ENCODE measurements at regions not wholly inside any gene's neighbourhood (a gene's known extent, or its start where the extent isn't known, plus 50 kb on each side); places are given as distances from the start of the nearest gene placed in this dataset.

GRCh38 chr22:22357024-22357883 is 112.7 kb downstream of the VPREB1 start (continued):
- TF ChIP-seq NR4A1 (CRISPR knock-in tag; IDR thresholded peaks at IDR 0.05), result no peak
- TF ChIP-seq NR4A1 (tag; IDR thresholded peaks at IDR 0.05), result 0 out of 2 replicates have a peak, but pooled peaks have one; percentile 33
- peak; percentile 58; the same call in 1 of the 2 replicates for TF ChIP-seq RFX5 (IDR thresholded peaks at IDR 0.05; ENCODE audit: low read depth, low read length)
- TF ChIP-seq TSHZ1 (CRISPR knock-in tag; IDR thresholded peaks at IDR 0.05), result 0 out of 2 replicates have a peak, but pooled peaks have one; percentile 42
- TF ChIP-seq TAL1 (IDR thresholded peaks at IDR 0.05), result peak; percentile 24; the same call in 1 of the 2 replicates
- no peak for TF ChIP-seq HNRNPUL1 (IDR thresholded peaks at IDR 0.05; ENCODE audit: low read length)
- TF ChIP-seq ZNF143 (CRISPR knock-in tag; IDR thresholded peaks at IDR 0.05), result peak; percentile 56
- TF ChIP-seq TBL1XR1 (IDR thresholded peaks at IDR 0.05; ENCODE audit: low read length in 2 of 2), result peak; percentile 68 to 73; a peak in 2 of 4 replicates
- peak in 1 of 2 experiments; percentile 39; a peak in 1 of 4 replicates for TF ChIP-seq MLX (CRISPR knock-in tag; conservative IDR thresholded peaks at IDR 0.05)
- peak; percentile 91; the same call in 1 of the 2 replicates for TF ChIP-seq MED1 (CRISPR knock-in tag; IDR thresholded peaks at IDR 0.05; ENCODE audit: borderline replicate concordance)
- TF ChIP-seq ETV5 (CRISPR knock-in tag; IDR thresholded peaks at IDR 0.05; ENCODE audit: low read depth), result no peak; the same call in 1 of the 2 replicates
- peak; percentile 20; the same call in 1 of the 2 replicates for TF ChIP-seq MAFF (IDR thresholded peaks at IDR 0.05; ENCODE audit: low read length)
- TF ChIP-seq CREBBP (IDR thresholded peaks at IDR 0.05; ENCODE audit: low read depth, low read length), result no peak
- TF ChIP-seq SRSF3 (IDR thresholded peaks at IDR 0.05; ENCODE audit: insufficient read depth, low read length), result peak; percentile 38; the same call in 1 of the 2 replicates
- TF ChIP-seq, protein P1, sequence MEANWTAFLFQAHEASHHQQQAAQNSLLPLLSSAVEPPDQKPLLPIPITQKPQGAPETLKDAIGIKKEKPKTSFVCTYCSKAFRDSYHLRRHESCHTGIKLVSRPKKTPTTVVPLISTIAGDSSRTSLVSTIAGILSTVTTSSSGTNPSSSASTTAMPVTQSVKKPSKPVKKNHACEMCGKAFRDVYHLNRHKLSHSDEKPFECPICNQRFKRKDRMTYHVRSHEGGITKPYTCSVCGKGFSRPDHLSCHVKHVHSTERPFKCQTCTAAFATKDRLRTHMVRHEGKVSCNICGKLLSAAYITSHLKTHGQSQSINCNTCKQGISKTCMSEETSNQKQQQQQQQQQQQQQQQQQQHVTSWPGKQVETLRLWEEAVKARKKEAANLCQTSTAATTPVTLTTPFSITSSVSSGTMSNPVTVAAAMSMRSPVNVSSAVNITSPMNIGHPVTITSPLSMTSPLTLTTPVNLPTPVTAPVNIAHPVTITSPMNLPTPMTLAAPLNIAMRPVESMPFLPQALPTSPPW (CRISPR knock-in tag; IDR thresholded peaks at IDR 0.05), result peak; percentile 79
- peak; percentile 48 for TF ChIP-seq SMAD1 (IDR thresholded peaks at IDR 0.05; ENCODE audit: low read depth, low read length, partially characterized antibody)
- TF ChIP-seq NCOA4 (IDR thresholded peaks at IDR 0.05; ENCODE audit: partially characterized antibody), result no peak
- TF ChIP-seq, protein P2, sequence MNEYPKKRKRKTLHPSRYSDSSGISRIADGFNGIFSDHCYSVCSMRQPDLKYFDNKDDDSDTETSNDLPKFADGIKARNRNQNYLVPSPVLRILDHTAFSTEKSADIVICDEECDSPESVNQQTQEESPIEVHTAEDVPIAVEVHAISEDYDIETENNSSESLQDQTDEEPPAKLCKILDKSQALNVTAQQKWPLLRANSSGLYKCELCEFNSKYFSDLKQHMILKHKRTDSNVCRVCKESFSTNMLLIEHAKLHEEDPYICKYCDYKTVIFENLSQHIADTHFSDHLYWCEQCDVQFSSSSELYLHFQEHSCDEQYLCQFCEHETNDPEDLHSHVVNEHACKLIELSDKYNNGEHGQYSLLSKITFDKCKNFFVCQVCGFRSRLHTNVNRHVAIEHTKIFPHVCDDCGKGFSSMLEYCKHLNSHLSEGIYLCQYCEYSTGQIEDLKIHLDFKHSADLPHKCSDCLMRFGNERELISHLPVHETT (CRISPR knock-in tag; conservative IDR thresholded peaks at IDR 0.05 in 1 of 2, IDR thresholded peaks at IDR 0.05 in 1 of 2), result no peak
- peak; percentile 87; the same call in 1 of the 2 replicates for TF ChIP-seq PHF21A (IDR thresholded peaks at IDR 0.05; ENCODE audit: borderline replicate concordance, low read depth)
- TF ChIP-seq RB1 (IDR thresholded peaks at IDR 0.05; ENCODE audit: low read depth), result peak; percentile 96
